CD4-positive, alpha-beta T cell treated with Interleukin-17A for 1 hour (primary cell): ENCODE measurements at regions not wholly inside any gene's neighbourhood (a gene's known extent, or its start where the extent isn't known, plus 50 kb on each side); places are given as distances from the start of the nearest gene placed in this dataset.
"Not testable (repeated sequence)": the region's sequence is repeated elsewhere in the genome, so short reads cannot be mapped to it uniquely, and the experiment has no call there.

Source experiments
- DNase-seq: peaks from one replicate; pipeline ENCODE4 v3.0.0-alpha.2; 2020

- not testable (repeated sequence) for DNase-seq
Observed at GRCh38 chr6:20346948-20347347, 54.7 kb upstream of the E2F3 start.

GRCh38 chr6:20348041-20348440 is 53.6 kb upstream of the E2F3 start:
- no peak for DNase-seq

- DNase-seq, result no peak
Observed at GRCh38 chr6:20349225-20349624, 52.5 kb upstream of the E2F3 start.

GRCh38 chr6:20350215-20350614 is 51.5 kb upstream of the E2F3 start:
- no peak for DNase-seq

GRCh38 chr6:20351534-20351933 is 50.1 kb upstream of the E2F3 start:
- no peak for DNase-seq
